ENCODE measurements at regions not wholly inside any gene's neighbourhood (a gene's known extent, or its start where the extent isn't known, plus 50 kb on each side); places are given as distances from the start of the nearest gene placed in this dataset.

DNA sequence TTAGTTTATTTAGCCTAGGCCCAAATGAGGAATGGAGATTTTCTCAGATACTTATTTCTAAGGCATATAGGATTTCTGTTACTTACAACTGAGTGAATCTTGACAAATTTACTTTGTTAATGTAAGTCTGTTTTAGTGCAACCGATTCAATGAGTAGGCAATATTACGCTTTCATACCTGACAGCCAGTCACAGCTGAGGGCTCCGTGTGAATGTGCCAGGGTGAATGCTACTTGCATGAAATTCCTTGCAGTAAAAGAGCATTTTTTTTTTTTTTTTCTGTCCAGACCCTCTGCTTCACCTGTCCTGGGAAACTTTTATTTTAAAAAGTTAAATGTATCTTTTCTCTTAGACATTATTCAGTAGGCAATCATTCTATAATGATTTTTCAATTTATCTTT lies 1100.0 kb downstream of the FAT4 start:
- TF ChIP-seq, protein P1, sequence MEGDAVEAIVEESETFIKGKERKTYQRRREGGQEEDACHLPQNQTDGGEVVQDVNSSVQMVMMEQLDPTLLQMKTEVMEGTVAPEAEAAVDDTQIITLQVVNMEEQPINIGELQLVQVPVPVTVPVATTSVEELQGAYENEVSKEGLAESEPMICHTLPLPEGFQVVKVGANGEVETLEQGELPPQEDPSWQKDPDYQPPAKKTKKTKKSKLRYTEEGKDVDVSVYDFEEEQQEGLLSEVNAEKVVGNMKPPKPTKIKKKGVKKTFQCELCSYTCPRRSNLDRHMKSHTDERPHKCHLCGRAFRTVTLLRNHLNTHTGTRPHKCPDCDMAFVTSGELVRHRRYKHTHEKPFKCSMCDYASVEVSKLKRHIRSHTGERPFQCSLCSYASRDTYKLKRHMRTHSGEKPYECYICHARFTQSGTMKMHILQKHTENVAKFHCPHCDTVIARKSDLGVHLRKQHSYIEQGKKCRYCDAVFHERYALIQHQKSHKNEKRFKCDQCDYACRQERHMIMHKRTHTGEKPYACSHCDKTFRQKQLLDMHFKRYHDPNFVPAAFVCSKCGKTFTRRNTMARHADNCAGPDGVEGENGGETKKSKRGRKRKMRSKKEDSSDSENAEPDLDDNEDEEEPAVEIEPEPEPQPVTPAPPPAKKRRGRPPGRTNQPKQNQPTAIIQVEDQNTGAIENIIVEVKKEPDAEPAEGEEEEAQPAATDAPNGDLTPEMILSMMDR (IDR thresholded peaks at IDR 0.05): no peak
- no peak for TF ChIP-seq POLR2A (IDR thresholded peaks at IDR 0.05)
